HG02623 (cell line): ENCODE measurements at regions not wholly inside any gene's neighbourhood (a gene's known extent, or its start where the extent isn't known, plus 50 kb on each side); places are given as distances from the start of the nearest gene placed in this dataset.
"Not testable (repeated sequence)": the region's sequence is repeated elsewhere in the genome, so short reads cannot be mapped to it uniquely, and the experiment has no call there.

Source experiments
- ATAC-seq: cut with Tn5 transposase; IDR thresholded peaks from one replicate; pipeline ENCODE4 v1.9.1; 2021; ENCODE audit warnings: moderate library complexity; ENCODE audit not compliant: unreplicated experiment

GRCh38 chr7:138249975-138250374 is 173.7 kb downstream of the AKR1D1 start:
- ATAC-seq = no peak

GRCh38 chr7:138252666-138253065 is 176.4 kb downstream of the AKR1D1 start:
- ATAC-seq = not testable (repeated sequence)

- ATAC-seq = no peak
Measured at GRCh38 chr7:138254444-138254843, 178.2 kb downstream of the AKR1D1 start.

GRCh38 chr7:138257459-138258196 is 181.4 kb downstream of the AKR1D1 start:
- ATAC-seq = no peak

- no peak for ATAC-seq
Measured at GRCh38 chr7:138258197-138258559, 181.9 kb downstream of the AKR1D1 start.

DNA sequence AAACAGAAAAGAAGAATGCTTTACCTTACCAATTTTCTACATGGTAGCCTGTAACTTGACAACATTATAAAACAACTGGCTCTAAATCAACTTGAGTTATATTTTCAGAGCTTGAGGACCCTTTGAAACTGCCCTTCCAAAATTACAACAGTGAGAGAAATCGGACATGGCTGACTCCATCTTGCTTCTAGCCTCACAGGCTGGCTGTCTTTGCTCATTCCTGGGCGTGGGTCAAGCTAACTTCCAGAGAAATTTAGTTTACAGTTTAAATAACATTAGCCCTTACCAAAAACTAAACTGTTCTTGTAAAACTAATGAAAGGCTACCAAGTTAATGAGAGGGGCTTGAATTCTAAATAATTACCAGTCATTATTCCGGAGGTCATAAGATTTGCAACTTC is 183.4 kb downstream of the AKR1D1 start:
- ATAC-seq = no peak

GRCh38 chr7:138267934-138268333 is 191.7 kb downstream of the AKR1D1 start:
- no peak for ATAC-seq

DNA sequence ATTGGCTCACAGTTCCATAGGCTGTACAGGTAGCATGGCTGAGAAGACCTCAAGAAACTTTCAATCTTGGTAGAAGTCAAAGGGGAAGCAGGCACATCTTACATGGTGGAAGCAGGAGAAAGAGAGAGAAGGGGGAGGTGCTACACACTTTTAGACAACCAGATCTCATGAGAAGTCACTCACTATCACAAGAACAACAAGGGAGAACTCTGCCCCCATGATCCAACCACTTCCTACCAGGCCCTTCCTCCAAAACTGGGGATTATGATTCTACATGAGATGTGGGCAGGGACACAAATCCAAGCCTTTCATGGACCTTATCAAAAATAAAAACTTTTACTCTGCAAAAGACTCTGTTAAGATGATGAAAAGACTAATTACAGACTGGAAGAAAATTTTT is 183.2 kb upstream of the TRIM24 start:
- no peak for ATAC-seq

- ATAC-seq = no peak
Measured at GRCh38 chr7:138278601-138279000, 181.5 kb upstream of the TRIM24 start.

DNA sequence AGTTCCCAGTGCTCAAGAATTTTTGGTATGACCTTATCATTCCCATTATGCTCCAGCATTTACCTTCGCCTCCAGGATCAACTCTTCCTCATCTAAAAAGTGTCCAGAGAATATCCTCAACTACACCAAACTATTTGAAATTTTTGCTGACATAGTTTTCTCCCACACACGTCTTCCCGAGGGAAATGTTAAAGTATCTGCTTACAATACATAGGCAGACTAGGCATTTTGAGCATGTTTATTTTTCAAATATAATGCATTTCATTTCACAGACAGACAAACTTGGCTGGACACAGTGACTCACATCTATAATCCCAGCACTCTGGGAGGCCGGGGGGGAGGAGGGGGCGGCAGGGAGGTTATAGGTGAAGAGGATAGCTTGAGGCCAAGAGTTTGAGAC is 177.1 kb upstream of the TRIM24 start:
- no peak for ATAC-seq

DNA sequence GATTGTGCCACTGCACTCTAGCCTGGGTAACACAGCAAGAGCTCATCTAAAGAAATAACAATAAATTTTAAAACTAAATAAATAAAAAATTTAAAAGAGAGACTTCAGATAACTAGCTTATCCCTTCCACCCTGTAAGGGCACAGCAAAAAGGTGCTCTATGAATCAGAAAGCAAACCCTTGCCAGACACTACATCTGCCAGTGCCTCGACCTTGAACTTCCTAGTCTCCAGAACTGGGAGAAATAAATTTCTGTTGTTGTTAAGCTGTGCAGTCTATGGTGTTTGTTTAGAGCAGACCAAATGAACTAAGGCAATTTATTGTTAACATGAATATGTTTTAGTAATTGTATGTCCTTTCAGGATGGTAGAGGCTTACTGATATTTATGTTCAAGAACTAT is 174.9 kb upstream of the TRIM24 start:
- no peak for ATAC-seq

DNA sequence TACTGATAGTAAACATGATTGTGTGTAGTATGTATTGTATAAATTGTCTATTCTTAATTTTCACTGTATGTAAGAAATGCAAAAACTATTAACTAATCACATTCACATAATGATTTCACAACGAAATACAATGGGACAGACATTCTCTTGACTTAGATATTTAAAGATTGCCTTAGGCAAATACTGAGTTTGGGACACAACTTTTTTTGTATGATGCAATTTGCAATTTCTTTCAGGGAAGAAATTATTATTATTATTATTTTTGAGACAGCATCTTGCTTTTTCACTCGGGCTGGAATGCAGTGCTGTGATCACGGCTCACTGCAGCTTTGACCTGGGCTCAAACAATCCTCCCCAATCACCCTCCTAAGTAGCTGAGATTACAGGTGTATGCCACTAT is 173.2 kb upstream of the TRIM24 start:
- no peak for ATAC-seq

DNA sequence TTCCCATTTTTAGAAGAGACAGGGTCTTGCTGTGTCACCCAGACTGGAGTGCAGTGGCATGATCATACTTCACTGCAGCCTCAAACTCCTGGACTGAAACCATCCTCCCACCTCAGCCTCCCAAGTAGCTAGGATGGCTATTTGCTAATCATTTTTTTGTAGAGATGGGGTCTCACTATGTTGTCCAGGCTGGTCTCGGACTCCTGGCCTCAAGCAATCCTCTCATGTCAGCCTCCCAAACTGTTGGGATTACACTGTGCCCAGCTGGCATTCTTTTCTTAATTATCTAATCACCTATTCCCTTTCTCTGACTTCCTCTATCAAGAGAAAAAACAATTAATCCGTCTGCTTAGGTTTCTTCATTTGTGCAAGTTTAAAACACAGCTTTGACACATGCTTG is 172.5 kb upstream of the TRIM24 start:
- no peak for ATAC-seq

DNA sequence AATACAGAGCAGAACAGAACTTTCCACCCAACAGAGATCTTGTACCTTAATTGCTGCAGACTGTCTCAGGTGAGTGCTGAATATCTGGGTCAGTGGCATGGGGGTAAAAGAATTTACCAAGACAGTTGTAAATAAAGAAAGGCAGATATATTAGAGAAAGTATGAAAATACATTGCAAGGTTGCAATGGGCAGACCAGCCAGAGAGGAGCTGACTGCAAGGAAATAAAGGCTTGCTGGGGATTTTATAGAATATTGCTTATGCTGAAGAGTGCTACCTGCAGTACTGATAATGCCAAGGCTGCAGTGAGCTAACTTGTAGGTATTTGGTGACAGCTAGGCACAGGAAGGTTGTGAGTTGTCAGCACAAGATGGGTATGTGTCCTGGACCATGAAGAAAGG is 171.0 kb upstream of the TRIM24 start:
- no peak for ATAC-seq

DNA sequence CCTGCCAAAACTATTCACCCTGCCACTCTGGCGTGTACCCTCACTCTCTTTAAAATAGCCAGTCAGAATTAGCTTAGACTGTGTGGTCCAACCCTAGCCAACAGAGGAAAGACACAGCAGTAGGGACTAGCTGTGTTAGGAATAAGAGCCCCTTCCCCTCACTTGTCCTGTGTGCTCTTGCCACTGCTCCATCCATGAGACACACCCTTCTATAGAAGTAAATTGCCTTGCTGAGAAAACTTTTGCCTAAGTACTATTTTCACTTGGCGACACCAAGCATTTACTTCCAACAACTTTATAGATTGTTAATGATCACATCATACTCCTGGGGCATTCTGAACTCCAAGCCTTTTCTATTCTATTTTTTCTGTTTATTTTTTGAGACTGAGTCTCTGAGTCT is 170.2 kb upstream of the TRIM24 start:
- no peak for ATAC-seq

DNA sequence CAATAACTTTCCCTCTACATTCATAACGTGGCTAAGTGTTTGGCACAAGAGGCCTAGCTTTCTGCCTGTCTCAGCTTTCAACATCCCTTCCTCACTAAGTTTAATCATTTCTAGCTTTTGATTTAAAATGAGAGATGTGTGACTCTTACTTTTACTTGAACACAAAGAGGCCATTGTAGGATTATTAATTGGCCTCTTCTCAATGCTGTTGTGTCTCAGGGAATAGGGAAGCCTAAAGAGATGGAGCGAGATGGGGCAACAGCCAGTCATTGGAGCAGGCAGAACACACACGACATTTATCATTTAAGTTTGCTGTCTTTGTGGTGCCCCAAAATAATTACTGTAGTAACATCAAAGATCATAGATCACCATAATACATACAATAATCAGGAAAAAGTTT is 167.1 kb upstream of the TRIM24 start:
- ATAC-seq = no peak

- peak; percentile 69 for ATAC-seq
Measured at GRCh38 chr7:138295049-138295637, 164.9 kb upstream of the TRIM24 start.

DNA sequence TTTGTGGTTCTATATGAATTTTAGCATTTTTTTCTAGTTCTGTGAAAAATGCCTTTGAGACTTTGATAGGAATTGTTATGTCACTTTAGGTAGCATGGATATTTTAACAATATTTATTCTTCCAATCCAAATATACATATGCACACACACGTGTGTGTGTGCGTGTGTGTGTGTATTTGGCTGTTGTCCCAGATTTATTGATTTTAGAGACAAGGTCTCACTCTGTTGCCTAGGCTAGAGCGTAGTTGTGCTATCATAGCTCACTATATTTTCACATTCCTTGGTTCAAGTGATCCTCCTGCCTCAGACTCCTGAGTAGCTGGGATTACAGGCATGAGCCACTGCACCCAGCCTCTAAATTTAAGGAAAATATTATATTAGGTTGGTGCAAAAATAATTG is 162.5 kb upstream of the TRIM24 start:
- ATAC-seq = no peak

- no peak for ATAC-seq
Measured at GRCh38 chr7:138299066-138299465, 161.0 kb upstream of the TRIM24 start.

DNA sequence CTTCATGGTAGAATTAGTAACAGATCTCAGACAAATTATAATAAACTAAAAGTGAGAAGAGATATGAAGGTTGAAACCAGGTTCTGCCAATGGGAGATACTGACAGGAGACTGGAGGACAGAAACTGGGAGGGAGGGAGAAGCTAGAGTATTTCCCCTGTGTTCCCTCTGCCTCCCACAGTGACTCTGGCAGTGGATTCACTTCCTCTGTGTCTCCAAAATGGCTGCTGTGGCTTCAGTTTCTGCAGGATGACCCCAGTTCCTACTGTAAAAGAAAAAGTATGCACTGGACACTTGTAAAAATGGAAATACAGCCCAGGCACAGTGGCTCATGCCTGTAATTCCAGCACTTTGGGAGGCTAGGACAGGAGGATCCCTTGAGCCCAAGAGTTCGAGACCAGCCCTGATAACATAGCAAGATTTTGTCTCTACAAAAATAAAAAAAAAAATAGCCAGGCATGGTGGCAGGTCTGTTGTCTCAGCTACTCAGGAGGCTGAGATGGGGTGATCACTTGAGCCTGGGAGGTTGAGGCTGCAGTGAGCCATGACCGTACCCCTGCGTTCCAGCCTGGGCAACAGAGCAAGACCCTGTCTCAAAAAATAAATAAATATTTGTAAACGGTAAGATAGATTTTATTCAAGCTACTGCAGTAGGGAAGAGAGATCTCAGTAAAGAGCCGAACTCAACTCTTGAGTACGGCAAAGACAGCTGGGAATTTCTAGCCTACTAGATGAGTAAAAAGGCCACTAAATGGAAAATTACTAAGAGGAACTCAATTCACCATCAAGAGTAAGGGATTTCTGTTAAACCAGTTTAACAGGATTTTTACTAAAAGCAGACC is 156.6 kb upstream of the TRIM24 start:
- ATAC-seq = no peak

GRCh38 chr7:138304071-138304320 is 156.1 kb upstream of the TRIM24 start:
- no peak for ATAC-seq

GRCh38 chr7:138307633-138308032 is 152.4 kb upstream of the TRIM24 start:
- ATAC-seq = no peak
